Activated CD4-positive, alpha-beta T cell treated with anti-CD3 and anti-CD28 coated beads, Interleukin-2, amount 50 U/mL, for 48 hours (primary cell): ENCODE measurements at regions not wholly inside any gene's neighbourhood (a gene's known extent, or its start where the extent isn't known, plus 50 kb on each side); places are given as distances from the start of the nearest gene placed in this dataset.
"Not testable (repeated sequence)": the region's sequence is repeated elsewhere in the genome, so short reads cannot be mapped to it uniquely, and the experiment has no call there.

Experiments used
- DNase-seq, 2 experiments: peaks; one replicate each; pipeline ENCODE4 v3.0.0-alpha.2; 2020

GRCh38 chr14:105911006-105911847, 384.8 kb downstream of the TMEM121 start:
- DNase-seq = no peak

- not testable (repeated sequence) for DNase-seq
Observed at GRCh38 chr14:105911848-105912292, 385.5 kb downstream of the TMEM121 start.

GRCh38 chr14:105912641-105913180, 386.3 kb downstream of the TMEM121 start:
- no peak for DNase-seq

GRCh38 chr14:105913221-105913620, 386.8 kb downstream of the TMEM121 start:
- no peak for DNase-seq

- DNase-seq = no peak
Observed at GRCh38 chr14:105913861-105914260, 387.5 kb downstream of the TMEM121 start.

GRCh38 chr14:105914281-105914680, 387.9 kb downstream of the TMEM121 start:
- not testable (repeated sequence) for DNase-seq

- no peak for DNase-seq
Observed at GRCh38 chr14:105914738-105915385, 388.5 kb downstream of the TMEM121 start.

GRCh38 chr14:105915546-105915945, 389.2 kb downstream of the TMEM121 start:
- DNase-seq = not testable (repeated sequence)

GRCh38 chr14:105917136-105917932, 391.0 kb downstream of the TMEM121 start:
- not testable (repeated sequence) for DNase-seq

GRCh38 chr14:105917933-105918436, 391.6 kb downstream of the TMEM121 start:
- no peak for DNase-seq

GRCh38 chr14:105918496-105919262, 392.3 kb downstream of the TMEM121 start:
- no peak for DNase-seq

GRCh38 chr14:105919458-105920150, 393.2 kb downstream of the TMEM121 start:
- DNase-seq = no peak

GRCh38 chr14:105920151-105920700, 393.8 kb downstream of the TMEM121 start:
- not testable (repeated sequence) for DNase-seq

- not testable (repeated sequence) for DNase-seq
Observed at GRCh38 chr14:105920803-105921755, 394.7 kb downstream of the TMEM121 start.

GRCh38 chr14:105921781-105922180, 395.4 kb downstream of the TMEM121 start:
- not testable (repeated sequence) for DNase-seq

- not testable (repeated sequence) for DNase-seq
Observed at GRCh38 chr14:105923520-105924191, 397.3 kb downstream of the TMEM121 start.

GRCh38 chr14:105924951-105925591, 398.7 kb downstream of the TMEM121 start:
- no peak for DNase-seq

GRCh38 chr14:105925615-105926372, 399.4 kb downstream of the TMEM121 start:
- no peak for DNase-seq
